ENCODE measurements at regions not wholly inside any gene's neighbourhood (a gene's known extent, or its start where the extent isn't known, plus 50 kb on each side); places are given as distances from the start of the nearest gene placed in this dataset.

- Histone ChIP-seq H3K4me3 (no peak overlapping the region), H3K4me1 (ENCODE audit: low read depth) (no peaks in the 10 kb centered on the region), H3K36me3 (ENCODE audit: low read depth) (no peaks in the 10 kb centered on the region), H3K9me3 (no peaks in the 10 kb centered on the region)
- DNase-seq, result no peak
- intact Hi-C loops (cut with DNase I, micrococcal nuclease), result no loop called here
- TF ChIP-seq, protein P1, sequence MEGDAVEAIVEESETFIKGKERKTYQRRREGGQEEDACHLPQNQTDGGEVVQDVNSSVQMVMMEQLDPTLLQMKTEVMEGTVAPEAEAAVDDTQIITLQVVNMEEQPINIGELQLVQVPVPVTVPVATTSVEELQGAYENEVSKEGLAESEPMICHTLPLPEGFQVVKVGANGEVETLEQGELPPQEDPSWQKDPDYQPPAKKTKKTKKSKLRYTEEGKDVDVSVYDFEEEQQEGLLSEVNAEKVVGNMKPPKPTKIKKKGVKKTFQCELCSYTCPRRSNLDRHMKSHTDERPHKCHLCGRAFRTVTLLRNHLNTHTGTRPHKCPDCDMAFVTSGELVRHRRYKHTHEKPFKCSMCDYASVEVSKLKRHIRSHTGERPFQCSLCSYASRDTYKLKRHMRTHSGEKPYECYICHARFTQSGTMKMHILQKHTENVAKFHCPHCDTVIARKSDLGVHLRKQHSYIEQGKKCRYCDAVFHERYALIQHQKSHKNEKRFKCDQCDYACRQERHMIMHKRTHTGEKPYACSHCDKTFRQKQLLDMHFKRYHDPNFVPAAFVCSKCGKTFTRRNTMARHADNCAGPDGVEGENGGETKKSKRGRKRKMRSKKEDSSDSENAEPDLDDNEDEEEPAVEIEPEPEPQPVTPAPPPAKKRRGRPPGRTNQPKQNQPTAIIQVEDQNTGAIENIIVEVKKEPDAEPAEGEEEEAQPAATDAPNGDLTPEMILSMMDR (IDR thresholded peaks at IDR 0.05), result no peak
- no peak for ATAC-seq
Observed at GRCh38 chr3:150054635-150055034, 83.9 kb upstream of the PFN2 start.

DNA sequence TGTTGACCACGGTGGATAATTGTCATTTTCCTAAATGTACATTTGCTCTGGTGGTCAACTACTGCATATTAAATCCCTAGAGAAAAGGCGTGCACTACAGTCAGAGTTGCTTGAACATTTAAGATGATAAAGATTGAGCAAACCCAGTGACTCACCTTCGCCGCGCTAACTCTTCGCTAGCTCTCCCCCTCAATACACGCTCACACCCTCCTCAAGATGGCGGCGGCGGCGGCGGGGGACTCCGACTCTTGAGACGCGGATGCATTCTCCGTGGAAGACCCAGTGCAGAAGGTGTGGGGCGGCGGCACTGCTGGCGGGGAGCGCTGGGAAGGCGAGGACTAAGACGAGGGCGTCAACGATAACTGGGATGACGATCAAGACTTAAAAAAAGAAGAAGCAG lies 79.8 kb upstream of the PFN2 start:
- no peaks in the 10 kb centered on the region for H3K9me3 ChIP-seq
- no peak for DNase-seq
- TF ChIP-seq, protein P1 (IDR thresholded peaks at IDR 0.05), result no peak
- H3K4me1 ChIP-seq (ENCODE audit: low read depth), result no peaks in the 10 kb centered on the region
- no peak overlapping the region for H3K4me3 ChIP-seq
- intact Hi-C loops (cut with DNase I, micrococcal nuclease), result no loop called here
- H3K36me3 ChIP-seq (ENCODE audit: low read depth), result no peaks in the 10 kb centered on the region
- no peak for ATAC-seq

- no peaks in the 10 kb centered on the region for H3K4me1 ChIP-seq (ENCODE audit: low read depth)
- H3K9me3 ChIP-seq, result no peaks in the 10 kb centered on the region
- TF ChIP-seq, protein P1 (IDR thresholded peaks at IDR 0.05), result no peak
- ATAC-seq (no peak), DNase-seq (no peak)
- H3K4me3 ChIP-seq, result no peak overlapping the region
- H3K36me3 ChIP-seq (ENCODE audit: low read depth), result no peaks in the 10 kb centered on the region
- intact Hi-C loops (cut with DNase I, micrococcal nuclease), result no loop called here
Observed at GRCh38 chr3:150049317-150049716, 78.6 kb upstream of the PFN2 start.

DNA sequence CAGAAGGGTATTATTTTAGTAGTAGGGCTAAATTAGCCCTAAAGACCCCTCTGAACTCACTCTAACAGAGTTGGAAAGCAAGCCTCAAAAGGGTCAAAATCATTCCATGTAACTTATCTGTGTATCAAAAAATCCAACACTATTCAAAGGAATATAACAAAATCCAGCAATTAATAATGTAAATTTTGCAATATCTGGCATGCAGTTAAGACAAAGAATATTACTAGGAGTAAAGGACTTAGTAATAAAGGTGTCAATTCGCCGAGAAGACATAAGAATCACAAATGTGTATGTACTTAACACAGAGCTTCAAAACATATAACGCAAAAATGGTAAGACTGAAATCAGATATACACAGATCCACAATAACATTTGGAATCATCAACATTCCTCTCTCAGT lies 71.2 kb upstream of the PFN2 start:
- peaks cover 11% of the 10 kb centered on the region for H3K9me3 ChIP-seq
- TF ChIP-seq, protein P1 (IDR thresholded peaks at IDR 0.05), result no peak
- no peaks in the 10 kb centered on the region for H3K36me3 ChIP-seq (ENCODE audit: low read depth)
- DNase-seq (no peak), ATAC-seq (no peak)
- no peaks in the 10 kb centered on the region for H3K4me1 ChIP-seq (ENCODE audit: low read depth)
- intact Hi-C loops (cut with DNase I, micrococcal nuclease), result no loop called here
- no peak overlapping the region for H3K4me3 ChIP-seq

DNA sequence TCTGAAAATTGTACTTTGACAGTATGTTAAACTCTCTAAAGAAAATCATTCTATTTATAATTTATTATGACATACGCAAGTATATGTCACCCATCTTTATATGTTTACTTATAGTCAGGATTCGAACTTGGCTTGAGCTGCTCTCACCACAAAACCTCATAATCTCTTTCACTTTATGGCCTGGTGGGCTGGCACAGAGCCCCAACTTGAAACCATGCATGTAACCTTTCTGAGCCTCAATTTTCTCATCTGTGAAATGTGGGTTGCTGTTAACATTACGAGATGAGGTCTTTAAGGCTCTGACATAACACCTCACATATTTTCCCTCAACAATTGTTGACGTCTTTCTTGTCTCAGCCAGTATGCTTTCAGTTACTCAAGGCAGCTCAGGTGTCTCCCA lies 69.4 kb upstream of the PFN2 start:
- intact Hi-C loops (cut with DNase I, micrococcal nuclease), result no loop called here
- no peaks in the 10 kb centered on the region for H3K4me1 ChIP-seq (ENCODE audit: low read depth)
- DNase-seq (no peak), ATAC-seq (no peak)
- no peaks in the 10 kb centered on the region for H3K36me3 ChIP-seq (ENCODE audit: low read depth)
- H3K4me3 ChIP-seq, result no peak overlapping the region
- TF ChIP-seq, protein P1 (IDR thresholded peaks at IDR 0.05), result no peak
- peaks cover 11% of the 10 kb centered on the region for H3K9me3 ChIP-seq

- DNase-seq (no peak), ATAC-seq (no peak)
- TF ChIP-seq, protein P1 (IDR thresholded peaks at IDR 0.05), result no peak
- intact Hi-C loops (cut with DNase I, micrococcal nuclease), result no loop called here
- Histone ChIP-seq H3K36me3 (ENCODE audit: low read depth) (no peaks in the 10 kb centered on the region), H3K9me3 (peaks cover 11% of the 10 kb centered on the region), H3K4me3 (no peak overlapping the region), H3K4me1 (ENCODE audit: low read depth) (no peaks in the 10 kb centered on the region)
Observed at GRCh38 chr3:150038830-150039229, 68.1 kb upstream of the PFN2 start.
